ENCODE measurements at regions not wholly inside any gene's neighbourhood (a gene's known extent, or its start where the extent isn't known, plus 50 kb on each side); places are given as distances from the start of the nearest gene placed in this dataset.

DNA sequence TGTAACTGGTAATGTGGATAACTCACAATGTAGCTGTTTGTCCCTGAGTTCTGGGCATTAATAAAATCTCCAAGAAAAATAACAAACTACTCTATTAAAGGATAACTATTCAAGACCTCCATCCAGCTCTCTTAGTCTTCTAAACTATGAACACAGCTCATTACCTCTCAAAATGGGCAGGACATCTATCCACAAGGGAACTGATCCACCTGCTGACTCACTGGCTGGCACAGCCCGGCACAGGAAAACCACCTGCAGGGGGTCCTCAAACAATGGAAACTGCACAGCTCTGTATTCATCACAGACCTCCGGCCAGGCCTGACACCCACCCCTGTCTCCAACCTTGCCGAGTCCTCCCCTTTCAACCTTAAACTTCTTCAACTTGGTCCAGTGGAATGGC, 255.4 kb downstream of the TJP1 start:
- TF ChIP-seq POLR2A (IDR thresholded peaks at IDR 0.05) (no peak), POLR2AphosphoS5 (IDR thresholded peaks at IDR 0.05) (no peak), CTCF (IDR thresholded peaks at IDR 0.05) (no peak)

All from upper lobe of left lung (tissue), 4 donors.